Gastroesophageal sphincter (tissue), 4 donors: ENCODE measurements at regions not wholly inside any gene's neighbourhood (a gene's known extent, or its start where the extent isn't known, plus 50 kb on each side); places are given as distances from the start of the nearest gene placed in this dataset.

Experiments
- ATAC-seq: fragments of 150-250 bp; one replicate; pipeline ENCODE4 v1.9.1; 2016; ENCODE audit warnings: mild to moderate bottlenecking, moderate library complexity
- H3K27ac ChIP-seq, 4 donors: fragments of 200-600 bp; sonication (generic) in 3 of 4; 1 replicate in 3 of 4; 2 replicates in 1 of 4; pipeline ENCODE4 v1.5.1; 2016 to 2019
- H3K27me3 ChIP-seq: fragments of 200-600 bp; sonication (generic); one replicate; pipeline ENCODE4 v1.5.1; 2019
- H3K36me3 ChIP-seq, 2 donors: fragments of 200-600 bp; sonication (generic); one replicate each; pipeline ENCODE4 v1.5.1; 2019; ENCODE audit warnings: control low read depth in 1 of 2
- H3K4me1 ChIP-seq, 3 donors: fragments of 200-600 bp; sonication (generic); 1 replicate in 2 of 3; 2 replicates in 1 of 3; pipeline ENCODE4 v1.5.1; 2016 to 2019; ENCODE audit warnings: control low read depth in 2 of 3
- H3K4me3 ChIP-seq, 2 donors: fragments of 200-600 bp; sonication (generic); one replicate each; pipeline ENCODE4 v1.5.1; 2019; ENCODE audit warnings: mild to moderate bottlenecking in 1 of 2, moderate library complexity in 1 of 2
- H3K9me3 ChIP-seq, 3 donors: fragments of 200-600 bp; sonication (generic); one replicate each; pipeline ENCODE4 v1.5.1; 2017 to 2019; ENCODE audit warnings: control low read depth in 2 of 3
- CTCF ChIP-seq, 4 experiments: fragments of 200-600 bp in 2 of 4; fragments of 450-650 bp in 2 of 4; sonication (generic) in 1 of 4; IDR thresholded peaks; one replicate each; pipeline ENCODE4 v1.5.1; 2017 to 2019; ENCODE audit warnings: antibody characterized with exemption in 4 of 4, mild to moderate bottlenecking in 2 of 4, moderate library complexity in 2 of 4
- EP300 ChIP-seq: sonication (generic); formaldehyde crosslinking; IDR thresholded peaks from one replicate; pipeline ENCODE4 v1.6.1; 2017; ENCODE audit warnings: antibody characterized with exemption, mild to moderate bottlenecking
- POLR2A ChIP-seq, 2 donors: fragments of 450-650 bp; IDR thresholded peaks; one replicate each; pipeline ENCODE4 v1.6.1; 2017; ENCODE audit warnings: antibody characterized with exemption in 2 of 2, mild to moderate bottlenecking in 2 of 2, moderate library complexity in 1 of 2
- POLR2AphosphoS5 ChIP-seq: sonication (generic); formaldehyde crosslinking; IDR thresholded peaks from one replicate; pipeline ENCODE4 v1.6.1; 2017; ENCODE audit warnings: antibody characterized with exemption
- WGBS, 2 donors: methylation state at CpG; one replicate each; pipeline ENCODE4 v1.1.5; 2018; ENCODE audit warnings: low coverage in 1 of 2; 5-methylcytosine and 5-hydroxymethylcytosine counted together

- Histone ChIP-seq H3K27me3 (no peaks in the 10 kb centered on the region), H3K9me3 (no peaks in the 10 kb centered on the region), H3K4me3 (no peak overlapping the region), H3K36me3 (no peaks in the 10 kb centered on the region), H3K4me1 (peaks cover 6 to 93% (median 55%) of the 10 kb centered on the region in 3 donors), H3K27ac (peak overlapping the region in 3 of 4 donors; percentile 81 to 87 (median 85))
- no peak for TF ChIP-seq POLR2AphosphoS5
- no peak for TF ChIP-seq CTCF (IDR thresholded peaks at IDR 0.05)
- no peak for TF ChIP-seq EP300
- TF ChIP-seq POLR2A (IDR thresholded peaks at IDR 0.05) = no peak
- WGBS, 2 donors = 73 to 74% methylated on average over 11 to 15 of the region's 30 CpGs
- ATAC-seq = no peak
Measured at GRCh38 chr9:129319076-129319937, 141.2 kb upstream of the IER5L start.

- Histone ChIP-seq H3K9me3 (no peaks in the 10 kb centered on the region), H3K4me1 (peaks cover 6 to 84% (median 51%) of the 10 kb centered on the region in 3 donors), H3K4me3 (no peak overlapping the region), H3K27ac (peak overlapping the region in 3 of 4 donors; percentile 67 to 87 (median 81)), H3K27me3 (no peaks in the 10 kb centered on the region), H3K36me3 (no peaks in the 10 kb centered on the region)
- 58 to 66% methylated on average over 4 to 7 of the region's 16 CpGs for WGBS, 2 donors
- TF ChIP-seq POLR2AphosphoS5 (no peak), CTCF (IDR thresholded peaks at IDR 0.05) (no peak)
- no peak for ATAC-seq
Measured at GRCh38 chr9:129318121-129319075, 140.3 kb upstream of the IER5L start.

- Histone ChIP-seq H3K9me3 (no peaks in the 10 kb centered on the region), H3K27me3 (no peaks in the 10 kb centered on the region), H3K4me3 (no peak overlapping the region), H3K4me1 (peaks cover 6 to 74% (median 51%) of the 10 kb centered on the region in 3 donors), H3K36me3 (no peaks in the 10 kb centered on the region), H3K27ac (peak overlapping the region in 3 of 4 donors; percentile 67 to 87 (median 81))
- ATAC-seq = no peak
- WGBS, 2 donors = 30 to 76% methylated on average over 2 to 10 of the region's 13 CpGs
- TF ChIP-seq POLR2A (IDR thresholded peaks at IDR 0.05) = no peak
- TF ChIP-seq CTCF (IDR thresholded peaks at IDR 0.05) = no peak
- TF ChIP-seq EP300 = no peak
- no peak for TF ChIP-seq POLR2AphosphoS5
Measured at GRCh38 chr9:129317179-129318011, 139.3 kb upstream of the IER5L start.

GRCh38 chr9:129316281-129317030 is 138.4 kb upstream of the IER5L start:
- WGBS, 2 donors = 90 to 100% methylated on average over 1 to 11 of the region's 14 CpGs
- no peak overlapping the region for H3K4me3 ChIP-seq
- no peaks in the 10 kb centered on the region for H3K36me3 ChIP-seq
- peaks cover 6 to 65% (median 46%) of the 10 kb centered on the region in 3 donors for H3K4me1 ChIP-seq
- H3K27ac ChIP-seq = peak overlapping the region in 3 of 4 donors; percentile 63 to 82 (median 76)
- no peak for ATAC-seq
- no peaks in the 10 kb centered on the region for H3K9me3 ChIP-seq
- no peaks in the 10 kb centered on the region for H3K27me3 ChIP-seq
- TF ChIP-seq EP300 (no peak), CTCF (IDR thresholded peaks at IDR 0.05) (no peak), POLR2AphosphoS5 (no peak), POLR2A (IDR thresholded peaks at IDR 0.05) (no peak)
